ENCODE measurements at regions not wholly inside any gene's neighbourhood (a gene's known extent, or its start where the extent isn't known, plus 50 kb on each side); places are given as distances from the start of the nearest gene placed in this dataset.
"Not testable (repeated sequence)": the region's sequence is repeated elsewhere in the genome, so short reads cannot be mapped to it uniquely, and the experiment has no call there.

DNA sequence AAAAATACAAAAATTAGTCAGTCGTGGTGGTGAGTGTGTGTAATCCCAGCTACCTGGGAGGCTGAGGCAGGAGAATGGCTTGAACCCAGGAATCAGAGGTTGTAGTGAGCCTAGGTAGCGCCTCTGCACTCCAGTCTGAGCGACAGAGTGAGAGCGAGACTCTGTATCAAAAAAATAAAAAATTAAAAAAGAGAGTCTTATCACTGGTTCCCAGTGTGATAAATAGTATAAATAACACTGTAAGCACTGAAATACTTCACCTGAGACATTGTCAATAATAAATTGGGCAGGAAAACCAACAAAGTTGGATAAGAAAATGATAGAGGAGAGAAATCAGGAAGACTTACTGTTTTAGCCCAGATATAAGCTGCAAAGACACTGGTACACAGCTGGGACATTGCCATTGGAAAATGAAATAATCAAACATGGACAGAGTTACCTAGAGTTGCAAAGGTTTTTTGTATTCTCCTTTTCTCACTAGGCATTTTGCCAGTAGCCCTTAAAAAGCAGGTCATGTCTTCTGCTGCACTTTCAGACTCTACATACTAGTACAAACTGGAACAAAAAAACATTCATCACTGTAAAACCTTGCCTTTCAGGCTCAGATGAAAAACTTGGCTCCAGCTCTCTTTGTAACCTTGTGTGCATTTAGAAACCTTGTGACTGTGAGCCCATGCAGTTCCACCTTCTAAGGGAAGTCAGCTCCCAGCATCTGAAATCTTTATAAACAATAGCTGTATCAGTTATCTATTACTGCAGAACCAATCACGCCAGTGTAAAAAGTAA lies 55.0 kb upstream of the PPP1R2C start:
- H3K4me1 ChIP-seq (replicated peaks; ENCODE audit: insufficient read depth) = no peaks in the 10 kb centered on the region
- no peak overlapping the region for H2AFZ ChIP-seq
- no peak overlapping the region for H3K27ac ChIP-seq
- H3K27me3 ChIP-seq (ENCODE audit: insufficient read depth, low read depth) = no peaks in the 10 kb centered on the region
- no peak for DNase-seq
- no peaks in the 10 kb centered on the region for H3K36me3 ChIP-seq (ENCODE audit: low read depth)
- intact Hi-C loops (cut with micrococcal nuclease; ENCODE audit: unreplicated experiment) = no loop called here
- H3K9me2 ChIP-seq (ENCODE audit: insufficient read depth) = no peaks in the 10 kb centered on the region
- H3K79me2 ChIP-seq (ENCODE audit: low read depth) = no peaks in the 10 kb centered on the region
- ChIA-PET POLR2A (ENCODE audit: unreplicated experiment) (no interaction called here), CTCF (no interaction called here)
- TF ChIP-seq, protein P1, sequence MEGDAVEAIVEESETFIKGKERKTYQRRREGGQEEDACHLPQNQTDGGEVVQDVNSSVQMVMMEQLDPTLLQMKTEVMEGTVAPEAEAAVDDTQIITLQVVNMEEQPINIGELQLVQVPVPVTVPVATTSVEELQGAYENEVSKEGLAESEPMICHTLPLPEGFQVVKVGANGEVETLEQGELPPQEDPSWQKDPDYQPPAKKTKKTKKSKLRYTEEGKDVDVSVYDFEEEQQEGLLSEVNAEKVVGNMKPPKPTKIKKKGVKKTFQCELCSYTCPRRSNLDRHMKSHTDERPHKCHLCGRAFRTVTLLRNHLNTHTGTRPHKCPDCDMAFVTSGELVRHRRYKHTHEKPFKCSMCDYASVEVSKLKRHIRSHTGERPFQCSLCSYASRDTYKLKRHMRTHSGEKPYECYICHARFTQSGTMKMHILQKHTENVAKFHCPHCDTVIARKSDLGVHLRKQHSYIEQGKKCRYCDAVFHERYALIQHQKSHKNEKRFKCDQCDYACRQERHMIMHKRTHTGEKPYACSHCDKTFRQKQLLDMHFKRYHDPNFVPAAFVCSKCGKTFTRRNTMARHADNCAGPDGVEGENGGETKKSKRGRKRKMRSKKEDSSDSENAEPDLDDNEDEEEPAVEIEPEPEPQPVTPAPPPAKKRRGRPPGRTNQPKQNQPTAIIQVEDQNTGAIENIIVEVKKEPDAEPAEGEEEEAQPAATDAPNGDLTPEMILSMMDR (conservative IDR thresholded peaks at IDR 0.05) = no peak
- TF ChIP-seq EZH2 (IDR thresholded peaks at IDR 0.05; ENCODE audit: low read depth) = no peak
- H4K20me1 ChIP-seq (ENCODE audit: insufficient read depth) = no peaks in the 10 kb centered on the region
- no peaks in the 10 kb centered on the region for H3K9me3 ChIP-seq (ENCODE audit: insufficient read depth, low read depth)
- no peaks in the 10 kb centered on the region for H3F3A ChIP-seq (ENCODE audit: insufficient read depth, low read depth)
- H3K4me2 ChIP-seq = no peak overlapping the region
- no peak overlapping the region for H3K4me3 ChIP-seq
- no TSS peak for BruUV-seq (replicated peaks)

DNA sequence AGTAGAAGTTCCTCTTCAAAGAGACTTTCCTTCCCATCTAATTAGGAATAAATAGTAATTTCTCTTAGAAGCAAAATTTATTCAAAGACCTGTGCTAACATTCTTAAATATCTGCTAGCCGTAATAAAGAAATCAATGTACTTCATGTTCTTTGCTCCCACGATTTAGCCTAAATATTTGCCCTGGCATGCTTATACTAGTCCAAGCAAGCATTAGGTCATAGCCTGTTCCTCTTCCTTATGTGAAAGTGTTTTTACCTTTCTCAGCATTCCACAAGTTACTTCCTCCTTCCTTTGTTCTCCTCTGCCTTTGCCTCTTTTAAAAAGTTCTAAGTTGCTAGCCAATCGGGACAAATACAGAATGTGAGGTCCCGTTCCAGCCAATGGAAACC lies 55.6 kb upstream of the PPP1R2C start:
- H4K20me1 ChIP-seq (ENCODE audit: insufficient read depth); H3K4me1 ChIP-seq (replicated peaks; ENCODE audit: insufficient read depth); H2AFZ ChIP-seq; H3K9me3 ChIP-seq (ENCODE audit: insufficient read depth, low read depth); BruUV-seq (replicated peaks); H3K27me3 ChIP-seq (ENCODE audit: insufficient read depth, low read depth); H3F3A ChIP-seq (ENCODE audit: insufficient read depth, low read depth); CTCF ChIA-PET; H3K27ac ChIP-seq; POLR2A ChIA-PET (ENCODE audit: unreplicated experiment); H3K79me2 ChIP-seq (ENCODE audit: low read depth); intact Hi-C loops (cut with micrococcal nuclease; ENCODE audit: unreplicated experiment); H3K4me2 ChIP-seq; H3K36me3 ChIP-seq (ENCODE audit: low read depth); H3K9me2 ChIP-seq (ENCODE audit: insufficient read depth); H3K4me3 ChIP-seq; DNase-seq: not testable (repeated sequence)

- CTCF ChIA-PET = no interaction called here
These were observed 59.3 kb upstream of the PPP1R2C start for GRCh38 chrX:42837101-42837726.

More at GRCh38 chrX:42837101-42837726, 59.3 kb upstream of the PPP1R2C start:
- no peak overlapping the region for H3K4me2 ChIP-seq
- H3K4me1 ChIP-seq (replicated peaks; ENCODE audit: insufficient read depth) = no peaks in the 10 kb centered on the region
- DNase-seq = no peak
- no TSS peak for BruUV-seq (replicated peaks)
- POLR2A ChIA-PET (ENCODE audit: unreplicated experiment) = no interaction called here
- TF ChIP-seq, protein P1 (conservative IDR thresholded peaks at IDR 0.05) = no peak
- no peak for TF ChIP-seq EZH2 (IDR thresholded peaks at IDR 0.05; ENCODE audit: low read depth)
- H2AFZ ChIP-seq = no peak overlapping the region
- no peaks in the 10 kb centered on the region for H3K27me3 ChIP-seq (ENCODE audit: insufficient read depth, low read depth)
- no peak overlapping the region for H3K27ac ChIP-seq
- H3K36me3 ChIP-seq (ENCODE audit: low read depth) = no peaks in the 10 kb centered on the region
- H3K9me2 ChIP-seq (ENCODE audit: insufficient read depth) = no peaks in the 10 kb centered on the region
- no peaks in the 10 kb centered on the region for H3K79me2 ChIP-seq (ENCODE audit: low read depth)
- intact Hi-C loops (cut with micrococcal nuclease; ENCODE audit: unreplicated experiment) = no loop called here
- no peaks in the 10 kb centered on the region for H3F3A ChIP-seq (ENCODE audit: insufficient read depth, low read depth)
- H3K9me3 ChIP-seq (ENCODE audit: insufficient read depth, low read depth) = no peaks in the 10 kb centered on the region
- no peak overlapping the region for H3K4me3 ChIP-seq
- no peaks in the 10 kb centered on the region for H4K20me1 ChIP-seq (ENCODE audit: insufficient read depth)
